Psoas muscle (tissue), 7 donors: ENCODE measurements at regions not wholly inside any gene's neighbourhood (a gene's known extent, or its start where the extent isn't known, plus 50 kb on each side); places are given as distances from the start of the nearest gene placed in this dataset.

ENCODE experiments used
- ATAC-seq, 4 donors: fragments of 200-7000 bp; cut with Tn5 transposase; one replicate each; pipeline ENCODE4 v1.9.1; 2020; ENCODE audit warnings: moderate library complexity in 3 of 4, mild to moderate bottlenecking in 2 of 4
- DNase-seq, 2 donors: peaks; one replicate each; pipeline ENCODE4 v3.0.0-alpha.2; 2020
- H3K27ac ChIP-seq: fragments of 200-600 bp; one replicate; pipeline ENCODE4 v1.8.0; 2022
- H3K27me3 ChIP-seq, 3 donors: fragments of 200-600 bp in 1 of 3; one replicate each; pipeline versions ENCODE4 v1.6.1 to v1.8.0; 2013 to 2022; ENCODE audit warnings: low read length in 2 of 3, mild to moderate bottlenecking in 2 of 3, moderate library complexity in 1 of 3; ENCODE audit not compliant: insufficient read depth in 3 of 3
- H3K36me3 ChIP-seq, 2 donors: fragments of 200-600 bp in 1 of 2; one replicate each; pipeline versions ENCODE4 v1.6.1 to v1.8.0; 2013 to 2022; ENCODE audit warnings: low read depth in 1 of 2, mild to moderate bottlenecking in 1 of 2, moderate library complexity in 1 of 2; ENCODE audit not compliant: insufficient read depth in 1 of 2
- H3K4me1 ChIP-seq: fragments of 200-600 bp; one replicate; pipeline ENCODE4 v1.8.0; 2022
- H3K4me3 ChIP-seq: fragments of 200-600 bp; one replicate; pipeline ENCODE4 v1.8.0; 2022; ENCODE audit warnings: mild to moderate bottlenecking
- H3K9me3 ChIP-seq: fragments of 200-600 bp; one replicate; pipeline ENCODE4 v1.8.0; 2022
- WGBS, 3 donors: extraction: QIAGEN DNeasy Blood & Tissue Kit; methylation state at CpG; one replicate each; pipeline versions ENCODE4 v1.1.6 to v1.1.7; 2013; 5-methylcytosine and 5-hydroxymethylcytosine counted together
- intact Hi-C, 2 donors: fragments of 100-400 bp; cut with DNase I; formaldehyde crosslinking; loops; one replicate each; pipeline versions ENCODE4 v1.11.0 to v1.14.2; 2022
- TF ChIP-seq, protein P1 (sequence below): fragments of 200-600 bp; IDR thresholded peaks from one replicate; pipeline ENCODE4 v1.8.0; 2022; ENCODE audit warnings: antibody characterized with exemption
- donor health status: healthy with polysubstance abuse.
- donor health status: DM: no; HTN: no; CAD: no; lungs with moderate emphysema.
- donor health status: Bipolar disorder and iron deficiency.
- donor health status: healthy.
- donor health status: DM: yes; HTN: yes; CAD: no.
- donor health status: DM: no; HTN: no; CAD: no.
- donor health status: DM: yes; HTN: yes; CAD: no.

DNA sequence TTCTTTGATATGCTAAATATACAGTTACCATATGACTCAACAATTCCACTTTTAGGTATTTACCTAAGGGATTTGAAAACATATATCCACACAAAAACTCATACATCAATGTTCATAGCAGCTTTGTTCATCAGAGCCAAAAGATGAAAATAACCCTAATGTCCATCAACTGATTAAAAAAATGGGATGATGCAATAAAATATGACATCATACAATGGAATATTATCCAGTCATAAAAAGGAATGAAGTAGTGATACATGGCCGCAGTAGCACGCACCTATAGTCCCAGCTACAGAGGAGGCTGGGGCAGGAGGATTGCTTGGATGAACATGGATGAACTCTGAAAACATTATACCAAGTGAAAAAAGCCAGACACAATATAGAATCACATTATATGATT, 101.4 kb upstream of the SIRPA start:
- DNase-seq, result no peak
- ATAC-seq, result no peak
- H3K9me3 ChIP-seq, result no peaks in the 10 kb centered on the region
- peaks cover 2 to 11% (median 3%) of the 10 kb centered on the region in 3 donors for H3K27me3 ChIP-seq
- no peak overlapping the region for H3K27ac ChIP-seq
- H3K36me3 ChIP-seq, result no peaks in the 10 kb centered on the region
- no peaks in the 10 kb centered on the region for H3K4me1 ChIP-seq
- WGBS, 3 donors, result 97% methylated on average over 2 of the region's 2 CpGs
- H3K4me3 ChIP-seq, result no peak overlapping the region
- TF ChIP-seq, protein P1, sequence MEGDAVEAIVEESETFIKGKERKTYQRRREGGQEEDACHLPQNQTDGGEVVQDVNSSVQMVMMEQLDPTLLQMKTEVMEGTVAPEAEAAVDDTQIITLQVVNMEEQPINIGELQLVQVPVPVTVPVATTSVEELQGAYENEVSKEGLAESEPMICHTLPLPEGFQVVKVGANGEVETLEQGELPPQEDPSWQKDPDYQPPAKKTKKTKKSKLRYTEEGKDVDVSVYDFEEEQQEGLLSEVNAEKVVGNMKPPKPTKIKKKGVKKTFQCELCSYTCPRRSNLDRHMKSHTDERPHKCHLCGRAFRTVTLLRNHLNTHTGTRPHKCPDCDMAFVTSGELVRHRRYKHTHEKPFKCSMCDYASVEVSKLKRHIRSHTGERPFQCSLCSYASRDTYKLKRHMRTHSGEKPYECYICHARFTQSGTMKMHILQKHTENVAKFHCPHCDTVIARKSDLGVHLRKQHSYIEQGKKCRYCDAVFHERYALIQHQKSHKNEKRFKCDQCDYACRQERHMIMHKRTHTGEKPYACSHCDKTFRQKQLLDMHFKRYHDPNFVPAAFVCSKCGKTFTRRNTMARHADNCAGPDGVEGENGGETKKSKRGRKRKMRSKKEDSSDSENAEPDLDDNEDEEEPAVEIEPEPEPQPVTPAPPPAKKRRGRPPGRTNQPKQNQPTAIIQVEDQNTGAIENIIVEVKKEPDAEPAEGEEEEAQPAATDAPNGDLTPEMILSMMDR, result no peak
- intact Hi-C loops, result no loop called here

DNA sequence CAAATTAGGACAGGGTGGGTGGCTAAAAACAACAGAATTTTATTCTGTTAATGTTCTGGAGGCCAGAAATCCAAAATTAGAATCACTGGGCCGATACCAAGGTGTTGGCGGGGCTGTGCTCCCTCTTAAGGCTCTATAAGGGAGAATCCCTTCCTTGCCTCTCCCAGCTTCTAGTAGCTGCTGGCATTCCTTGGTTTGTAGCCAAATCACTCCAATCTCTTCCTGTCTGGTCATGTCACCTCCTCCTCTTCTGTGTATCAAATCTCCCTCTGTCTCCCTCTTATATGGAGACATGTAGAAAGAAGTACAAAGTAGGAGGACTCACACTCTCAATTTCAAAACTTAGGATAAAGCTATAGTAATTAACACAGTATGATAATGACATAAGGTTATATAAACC, 102.9 kb upstream of the SIRPA start:
- no peaks in the 10 kb centered on the region for H3K9me3 ChIP-seq
- H3K4me1 ChIP-seq, result no peaks in the 10 kb centered on the region
- ATAC-seq, result no peak
- intact Hi-C loops, result no loop called here
- no peak for DNase-seq
- H3K36me3 ChIP-seq, result no peaks in the 10 kb centered on the region
- TF ChIP-seq, protein P1, result no peak
- no peak overlapping the region for H3K27ac ChIP-seq
- peaks cover 2 to 11% (median 3%) of the 10 kb centered on the region in 3 donors for H3K27me3 ChIP-seq
- H3K4me3 ChIP-seq, result no peak overlapping the region
- WGBS, 3 donors, result 65 to 75% (median 70%) methylated on average over 2 of the region's 2 CpGs

DNA sequence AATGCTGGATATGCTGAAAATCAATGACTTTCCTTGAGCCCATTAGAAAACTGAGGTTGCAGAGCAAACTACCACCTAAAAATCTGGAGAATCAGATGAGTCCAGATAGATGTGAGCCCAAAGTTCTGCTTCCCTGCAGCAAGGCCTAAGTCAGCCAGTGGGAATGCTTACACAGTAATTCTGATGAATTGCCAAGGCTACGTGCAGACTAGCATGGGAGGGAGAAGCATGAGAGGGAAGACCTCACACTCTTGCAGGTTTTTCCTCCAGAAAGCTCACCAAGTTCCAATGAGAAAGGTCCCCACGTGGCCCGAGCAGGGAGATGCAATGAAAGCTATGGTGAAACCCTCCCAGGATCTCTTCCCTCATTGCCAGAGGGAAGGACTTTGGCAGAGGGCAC, 104.8 kb upstream of the SIRPA start:
- Histone ChIP-seq H3K27me3 (peaks cover 2 to 11% (median 3%) of the 10 kb centered on the region in 3 donors), H3K36me3 (no peaks in the 10 kb centered on the region), H3K9me3 (no peaks in the 10 kb centered on the region), H3K4me1 (no peaks in the 10 kb centered on the region), H3K27ac (no peak overlapping the region), H3K4me3 (no peak overlapping the region)
- no peak for ATAC-seq
- TF ChIP-seq, protein P1, result no peak
- no peak for DNase-seq
- intact Hi-C loops, result no loop called here
- WGBS, 3 donors, result 23 to 35% (median 33%) methylated on average over 3 of the region's 3 CpGs

DNA sequence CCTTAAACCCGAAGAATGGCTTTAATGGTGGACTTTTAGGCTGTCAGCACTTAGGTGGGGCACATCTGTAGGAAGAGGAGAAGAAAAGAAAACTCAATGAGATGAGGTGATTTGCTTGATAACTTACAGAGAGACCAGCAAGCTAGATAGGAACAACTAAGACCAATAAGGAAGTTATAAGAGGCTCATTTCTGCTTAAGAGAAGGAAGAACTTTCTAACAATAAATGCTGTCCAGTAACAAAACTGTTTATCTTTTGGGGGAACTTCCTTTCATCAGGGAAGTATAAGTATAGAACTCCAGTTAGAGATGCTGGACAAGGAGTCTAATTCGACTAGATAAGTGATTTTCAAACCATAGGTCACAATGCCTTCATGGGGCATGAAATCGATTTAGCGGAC, 107.2 kb upstream of the SIRPA start:
- no peak overlapping the region for H3K4me3 ChIP-seq
- no peak for ATAC-seq
- no peaks in the 10 kb centered on the region for H3K36me3 ChIP-seq
- no peaks in the 10 kb centered on the region for H3K9me3 ChIP-seq
- no peaks in the 10 kb centered on the region for H3K4me1 ChIP-seq
- H3K27me3 ChIP-seq, result peaks cover 0 to 11% (median 3%) of the 10 kb centered on the region in 3 donors
- no peak overlapping the region for H3K27ac ChIP-seq
- TF ChIP-seq, protein P1, result no peak
- intact Hi-C loops, result no loop called here
- DNase-seq, result no peak
- 46 to 52% (median 48%) methylated on average over 4 of the region's 4 CpGs for WGBS, 3 donors

DNA sequence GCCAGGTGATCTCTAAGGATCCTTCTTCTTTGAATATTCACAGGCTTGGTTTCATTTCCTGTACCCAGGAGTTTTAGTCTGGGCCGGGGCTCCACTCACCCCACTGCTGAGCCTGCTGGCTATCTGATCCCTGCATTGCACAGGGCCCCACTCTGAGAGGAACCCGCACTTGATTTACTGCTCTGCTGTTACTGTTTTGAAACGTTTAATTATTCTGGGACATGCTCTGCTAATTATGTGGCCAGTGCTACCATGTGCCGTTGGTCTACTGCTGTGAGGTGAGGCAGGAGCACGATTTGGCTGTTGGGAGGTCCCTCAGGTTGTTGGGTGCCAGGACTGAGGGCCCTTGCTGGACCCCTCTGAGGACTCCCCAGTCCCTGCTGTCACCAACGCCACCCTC, 108.7 kb upstream of the SIRPA start:
- H3K4me3 ChIP-seq, result no peak overlapping the region
- H3K9me3 ChIP-seq, result no peaks in the 10 kb centered on the region
- no peak for DNase-seq
- no peaks in the 10 kb centered on the region for H3K36me3 ChIP-seq
- no peak overlapping the region for H3K27ac ChIP-seq
- 16 to 27% (median 20%) methylated on average over 6 of the region's 6 CpGs for WGBS, 3 donors
- no peak for ATAC-seq
- intact Hi-C loops, result no loop called here
- TF ChIP-seq, protein P1, result no peak
- no peaks in the 10 kb centered on the region for H3K4me1 ChIP-seq
- H3K27me3 ChIP-seq, result peaks cover 0 to 11% (median 3%) of the 10 kb centered on the region in 3 donors
